ENCODE measurements at regions not wholly inside any gene's neighbourhood (a gene's known extent, or its start where the extent isn't known, plus 50 kb on each side); places are given as distances from the start of the nearest gene placed in this dataset.
A peak's percentile ranks its signal among the peaks of the same experiment; 100 is the strongest.
"Not testable (repeated sequence)": the region's sequence is repeated elsewhere in the genome, so short reads cannot be mapped to it uniquely, and the experiment has no call there.

DNA sequence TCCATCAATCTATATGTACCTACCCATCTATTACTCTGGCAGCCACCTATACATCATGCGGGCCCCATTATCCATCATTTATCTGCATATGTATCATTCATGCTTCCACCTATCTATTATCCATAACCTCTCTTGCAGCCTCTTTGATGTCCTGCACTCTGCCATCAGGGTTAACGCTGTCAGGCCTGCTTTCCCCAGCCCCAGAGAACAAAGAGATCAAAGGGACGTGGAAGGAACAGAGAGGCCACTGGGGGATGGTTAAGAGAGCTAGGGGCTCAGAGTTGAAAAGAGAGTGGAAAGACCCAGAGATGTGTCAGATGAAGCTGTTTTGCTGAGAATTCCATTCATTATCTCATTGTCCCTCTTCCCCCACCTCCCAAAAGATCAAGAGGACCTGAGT is 67.3 kb upstream of the CCDC167 start:
- no peak overlapping the region for H3K27ac ChIP-seq (ENCODE audit: low read depth, low read length)
- no peak overlapping the region for H3K9ac ChIP-seq (ENCODE audit: low read length in 5 of 5)
- H3K36me3 ChIP-seq (ENCODE audit: control insufficient read depth in 5 of 5, insufficient read depth in 5 of 5, low read length in 5 of 5): no peaks in the 10 kb centered on the region
- H3K9me3 ChIP-seq (ENCODE audit: control insufficient read depth in 5 of 5, low read length in 5 of 5): no peaks in the 10 kb centered on the region
- peaks cover 18 to 46% (median 34%) of the 10 kb centered on the region in 5 donors for H3K27me3 ChIP-seq (ENCODE audit: control insufficient read depth in 5 of 5, insufficient read depth in 4 of 5, low read length in 5 of 5)
- H3K4me1 ChIP-seq (ENCODE audit: control insufficient read depth in 5 of 5, insufficient read depth in 5 of 5, low read length in 5 of 5): peaks cover 0 to 18% (median 8%) of the 10 kb centered on the region in 5 donors
- H3K4me3 ChIP-seq (ENCODE audit: low read depth in 1 of 5, low read length in 5 of 5): no peak overlapping the region

- Histone ChIP-seq H3K4me1 (ENCODE audit: control insufficient read depth in 5 of 5, insufficient read depth in 5 of 5, low read length in 5 of 5) (peaks cover 0 to 18% (median 8%) of the 10 kb centered on the region in 5 donors), H3K27me3 (ENCODE audit: control insufficient read depth in 5 of 5, insufficient read depth in 4 of 5, low read length in 5 of 5) (peaks cover 15 to 48% (median 32%) of the 10 kb centered on the region in 5 donors), H3K36me3 (ENCODE audit: control insufficient read depth in 5 of 5, insufficient read depth in 5 of 5, low read length in 5 of 5) (no peaks in the 10 kb centered on the region), H3K4me3 (ENCODE audit: low read depth in 1 of 5, low read length in 5 of 5) (peak overlapping the region; percentile 28 to 58 (median 51)), H3K9ac (ENCODE audit: low read length in 5 of 5) (no peak overlapping the region), H3K9me3 (ENCODE audit: control insufficient read depth in 5 of 5, low read length in 5 of 5) (no peaks in the 10 kb centered on the region), H3K27ac (ENCODE audit: low read depth, low read length) (no peak overlapping the region)
Measured at GRCh38 chr6:37566111-37566949, 66.6 kb upstream of the CCDC167 start.

DNA sequence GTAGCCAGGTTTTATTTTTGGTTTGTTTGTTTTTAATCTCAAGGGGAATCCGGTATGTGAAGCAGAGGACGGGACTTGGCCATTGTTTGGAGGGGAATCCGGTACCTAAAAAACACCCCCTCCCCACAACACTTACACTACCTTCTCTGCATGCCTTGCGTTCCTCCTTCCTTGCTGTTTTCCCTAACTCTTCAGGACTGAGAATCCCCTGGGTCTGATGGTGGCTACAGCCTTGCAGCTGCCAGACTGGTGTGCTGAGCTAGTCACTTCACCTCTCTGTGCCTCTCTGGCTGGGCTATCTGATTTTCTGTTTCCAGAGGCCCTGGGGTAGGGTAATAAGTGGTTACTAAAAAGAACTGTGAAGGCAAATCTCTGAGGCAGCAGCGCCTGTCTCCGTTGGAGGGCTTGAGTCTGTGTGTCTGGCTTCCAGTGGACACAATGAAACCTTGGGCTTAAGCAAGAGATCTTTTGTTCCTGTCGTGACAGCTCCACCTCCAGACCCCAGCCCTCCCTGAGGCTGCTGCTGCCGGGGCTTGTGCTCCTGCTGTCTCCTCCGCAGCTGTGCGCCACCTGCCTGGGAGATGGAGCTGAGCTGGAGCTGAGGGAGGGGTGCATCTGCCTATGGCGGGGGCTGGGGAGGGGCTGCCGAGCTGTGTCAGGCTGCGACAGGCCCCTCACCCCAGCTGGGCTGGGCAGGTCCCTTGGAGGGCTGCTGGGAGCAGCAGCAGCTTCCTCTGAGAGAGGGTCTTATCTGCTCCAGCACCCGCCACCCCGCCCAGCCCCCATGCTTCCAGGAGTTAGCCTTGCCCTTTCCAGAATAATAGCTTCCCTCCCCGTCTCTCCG is 65.8 kb upstream of the CCDC167 start:
- H3K27me3 ChIP-seq (ENCODE audit: control insufficient read depth in 5 of 5, insufficient read depth in 4 of 5, low read length in 5 of 5): peaks cover 12 to 46% (median 30%) of the 10 kb centered on the region in 5 donors
- no peaks in the 10 kb centered on the region for H3K36me3 ChIP-seq (ENCODE audit: control insufficient read depth in 5 of 5, insufficient read depth in 5 of 5, low read length in 5 of 5)
- H3K4me1 ChIP-seq (ENCODE audit: control insufficient read depth in 5 of 5, insufficient read depth in 5 of 5, low read length in 5 of 5): peaks cover 0 to 16% (median 8%) of the 10 kb centered on the region in 5 donors
- peak overlapping the region; percentile 28 to 58 (median 51) for H3K4me3 ChIP-seq (ENCODE audit: low read depth in 1 of 5, low read length in 5 of 5)
- H3K9ac ChIP-seq (ENCODE audit: low read length in 5 of 5): no peak overlapping the region
- H3K9me3 ChIP-seq (ENCODE audit: control insufficient read depth in 5 of 5, low read length in 5 of 5): peaks cover 0 to 3% (median 0%) of the 10 kb centered on the region in 5 donors
- H3K27ac ChIP-seq (ENCODE audit: low read depth, low read length): no peak overlapping the region

- Histone ChIP-seq H3K27me3 (ENCODE audit: control insufficient read depth in 5 of 5, insufficient read depth in 4 of 5, low read length in 5 of 5) (peaks cover 4 to 42% (median 26%) of the 10 kb centered on the region in 5 donors), H3K4me1 (ENCODE audit: control insufficient read depth in 5 of 5, insufficient read depth in 5 of 5, low read length in 5 of 5) (peaks cover 0 to 14% (median 8%) of the 10 kb centered on the region in 5 donors)
- not testable (repeated sequence) for H3K27ac ChIP-seq (ENCODE audit: low read depth, low read length); H3K9ac ChIP-seq (ENCODE audit: low read length in 5 of 5); H3K4me3 ChIP-seq (ENCODE audit: low read depth in 1 of 5, low read length in 5 of 5); H3K36me3 ChIP-seq (ENCODE audit: control insufficient read depth in 5 of 5, insufficient read depth in 5 of 5, low read length in 5 of 5); H3K9me3 ChIP-seq (ENCODE audit: control insufficient read depth in 5 of 5, low read length in 5 of 5)
Measured at GRCh38 chr6:37562926-37563288, 63.2 kb upstream of the CCDC167 start.

- Histone ChIP-seq H3K27ac (ENCODE audit: low read depth, low read length) (no peak overlapping the region), H3K4me1 (ENCODE audit: control insufficient read depth in 5 of 5, insufficient read depth in 5 of 5, low read length in 5 of 5) (peaks cover 0 to 14% (median 7%) of the 10 kb centered on the region in 5 donors), H3K27me3 (ENCODE audit: control insufficient read depth in 5 of 5, insufficient read depth in 4 of 5, low read length in 5 of 5) (peaks cover 4 to 38% (median 35%) of the 10 kb centered on the region in 5 donors), H3K9ac (ENCODE audit: low read length in 5 of 5) (no peak overlapping the region), H3K9me3 (ENCODE audit: control insufficient read depth in 5 of 5, low read length in 5 of 5) (peaks cover 0 to 3% (median 0%) of the 10 kb centered on the region in 5 donors), H3K4me3 (ENCODE audit: low read depth in 1 of 5, low read length in 5 of 5) (no peak overlapping the region), H3K36me3 (ENCODE audit: control insufficient read depth in 5 of 5, insufficient read depth in 5 of 5, low read length in 5 of 5) (no peaks in the 10 kb centered on the region)
Measured at GRCh38 chr6:37561361-37561760, 61.7 kb upstream of the CCDC167 start.

- Histone ChIP-seq H3K36me3 (ENCODE audit: control insufficient read depth in 5 of 5, insufficient read depth in 5 of 5, low read length in 5 of 5) (no peaks in the 10 kb centered on the region), H3K9ac (ENCODE audit: low read length in 5 of 5) (no peak overlapping the region), H3K27ac (ENCODE audit: low read depth, low read length) (no peak overlapping the region), H3K4me1 (ENCODE audit: control insufficient read depth in 5 of 5, insufficient read depth in 5 of 5, low read length in 5 of 5) (peaks cover 0 to 8% (median under 1%) of the 10 kb centered on the region in 5 donors), H3K9me3 (ENCODE audit: control insufficient read depth in 5 of 5, low read length in 5 of 5) (peaks cover 0 to 3% (median 0%) of the 10 kb centered on the region in 5 donors), H3K27me3 (ENCODE audit: control insufficient read depth in 5 of 5, insufficient read depth in 4 of 5, low read length in 5 of 5) (peaks cover 0 to 35% (median 30%) of the 10 kb centered on the region in 5 donors), H3K4me3 (ENCODE audit: low read depth in 1 of 5, low read length in 5 of 5) (no peak overlapping the region)
Measured at GRCh38 chr6:37560737-37561103, 61.0 kb upstream of the CCDC167 start.

- Histone ChIP-seq H3K27ac (ENCODE audit: low read depth, low read length) (no peak overlapping the region), H3K9ac (ENCODE audit: low read length in 5 of 5) (no peak overlapping the region), H3K4me3 (ENCODE audit: low read depth in 1 of 5, low read length in 5 of 5) (no peak overlapping the region), H3K9me3 (ENCODE audit: control insufficient read depth in 5 of 5, low read length in 5 of 5) (peaks cover 0 to 3% (median 0%) of the 10 kb centered on the region in 5 donors), H3K27me3 (ENCODE audit: control insufficient read depth in 5 of 5, insufficient read depth in 4 of 5, low read length in 5 of 5) (peaks cover 0 to 29% (median 21%) of the 10 kb centered on the region in 5 donors), H3K36me3 (ENCODE audit: control insufficient read depth in 5 of 5, insufficient read depth in 5 of 5, low read length in 5 of 5) (no peaks in the 10 kb centered on the region), H3K4me1 (ENCODE audit: control insufficient read depth in 5 of 5, insufficient read depth in 5 of 5, low read length in 5 of 5) (peaks cover 0 to 2% (median 0%) of the 10 kb centered on the region in 5 donors)
Measured at GRCh38 chr6:37559501-37559900, 59.8 kb upstream of the CCDC167 start.

- no peak overlapping the region for H3K4me3 ChIP-seq (ENCODE audit: low read depth in 1 of 5, low read length in 5 of 5)
- peaks cover 0 to 26% (median 21%) of the 10 kb centered on the region in 5 donors for H3K27me3 ChIP-seq (ENCODE audit: control insufficient read depth in 5 of 5, insufficient read depth in 4 of 5, low read length in 5 of 5)
- H3K9ac ChIP-seq (ENCODE audit: low read length in 5 of 5): no peak overlapping the region
Measured at GRCh38 chr6:37559050-37559449, 59.4 kb upstream of the CCDC167 start.

GRCh38 chr6:37558646-37559045 is 59.0 kb upstream of the CCDC167 start:
- Histone ChIP-seq H3K9ac (ENCODE audit: low read length in 5 of 5) (no peak overlapping the region), H3K9me3 (ENCODE audit: control insufficient read depth in 5 of 5, low read length in 5 of 5) (peaks cover 0 to 3% (median 0%) of the 10 kb centered on the region in 5 donors), H3K36me3 (ENCODE audit: control insufficient read depth in 5 of 5, insufficient read depth in 5 of 5, low read length in 5 of 5) (no peaks in the 10 kb centered on the region), H3K27ac (ENCODE audit: low read depth, low read length) (no peak overlapping the region), H3K27me3 (ENCODE audit: control insufficient read depth in 5 of 5, insufficient read depth in 4 of 5, low read length in 5 of 5) (peaks cover 0 to 22% (median 21%) of the 10 kb centered on the region in 5 donors), H3K4me1 (ENCODE audit: control insufficient read depth in 5 of 5, insufficient read depth in 5 of 5, low read length in 5 of 5) (peaks cover 0 to 2% (median 0%) of the 10 kb centered on the region in 5 donors), H3K4me3 (ENCODE audit: low read depth in 1 of 5, low read length in 5 of 5) (no peak overlapping the region)

More at GRCh38 chr6:37559050-37559449, 59.4 kb upstream of the CCDC167 start:
- Histone ChIP-seq H3K27ac (ENCODE audit: low read depth, low read length) (no peak overlapping the region), H3K4me1 (ENCODE audit: control insufficient read depth in 5 of 5, insufficient read depth in 5 of 5, low read length in 5 of 5) (peaks cover 0 to 2% (median 0%) of the 10 kb centered on the region in 5 donors), H3K36me3 (ENCODE audit: control insufficient read depth in 5 of 5, insufficient read depth in 5 of 5, low read length in 5 of 5) (no peaks in the 10 kb centered on the region), H3K9me3 (ENCODE audit: control insufficient read depth in 5 of 5, low read length in 5 of 5) (peaks cover 0 to 3% (median 0%) of the 10 kb centered on the region in 5 donors)
